Naive B cell (primary cell): ENCODE measurements at regions not wholly inside any gene's neighbourhood (a gene's known extent, or its start where the extent isn't known, plus 50 kb on each side); places are given as distances from the start of the nearest gene placed in this dataset.

Experiments used
- ATAC-seq, 2 donors: fragments of 150-1000 bp; cut with Tn5 transposase; 2 replicates each; pipeline ENCODE4 v1.10.0; 2021; ENCODE audit warnings: low read depth in 2 of 2, mild to moderate bottlenecking in 2 of 2, moderate library complexity in 2 of 2
- DNase-seq: peaks from one replicate; pipeline ENCODE4 v3.0.0; 2022
- H3K27ac Mint-ChIP-seq, 6 donors: one replicate each; pipeline ENCODE4 v1.8.0; 2020 to 2022; ENCODE audit warnings: mild to moderate bottlenecking in 6 of 6, mixed read lengths in 6 of 6, moderate library complexity in 5 of 6, inconsistent platforms in 2 of 6
- H3K27me3 Mint-ChIP-seq, 3 donors: one replicate each; pipeline ENCODE4 v1.8.0; 2021 to 2022; ENCODE audit warnings: mixed read lengths in 3 of 3, mild to moderate bottlenecking in 1 of 3
- H3K36me3 Mint-ChIP-seq, 2 donors: one replicate each; pipeline ENCODE4 v1.8.0; 2020 to 2022; ENCODE audit warnings: mixed read lengths in 2 of 2, inconsistent platforms in 1 of 2, mild to moderate bottlenecking in 1 of 2
- H3K4me1 Mint-ChIP-seq, 3 donors: one replicate each; pipeline ENCODE4 v1.8.0; 2020 to 2022; ENCODE audit warnings: mixed read lengths in 3 of 3, inconsistent platforms in 1 of 3, mild to moderate bottlenecking in 1 of 3, moderate library complexity in 1 of 3
- H3K4me3 Mint-ChIP-seq, 8 donors: one replicate each; pipeline ENCODE4 v1.8.0; 2020 to 2022; ENCODE audit warnings: mild to moderate bottlenecking in 8 of 8, mixed read lengths in 8 of 8, moderate library complexity in 8 of 8, inconsistent platforms in 2 of 8
- H3K9me3 Mint-ChIP-seq, 7 donors: one replicate each; pipeline ENCODE4 v1.8.0; 2020 to 2022; ENCODE audit warnings: mixed read lengths in 7 of 7, mild to moderate bottlenecking in 5 of 7, inconsistent platforms in 2 of 7, moderate library complexity in 1 of 7

- Mint-ChIP-seq H3K4me3 (no peak overlapping the region), H3K27ac (no peak overlapping the region), H3K4me1 (no peaks in the 10 kb centered on the region), H3K36me3 (no peaks in the 10 kb centered on the region), H3K9me3 (peaks cover 0 to 5% (median under 1%) of the 10 kb centered on the region in 7 donors), H3K27me3 (no peaks in the 10 kb centered on the region)
- DNase-seq (no peak), ATAC-seq (no peak)
Measured at GRCh38 chr4:141578451-141578850, 57.9 kb upstream of the IL15 start.

- no peaks in the 10 kb centered on the region for H3K27me3 Mint-ChIP-seq
- DNase-seq (no peak), ATAC-seq (no peak)
- H3K4me1 Mint-ChIP-seq, result no peaks in the 10 kb centered on the region
- H3K4me3 Mint-ChIP-seq, result no peak overlapping the region
- H3K36me3 Mint-ChIP-seq, result no peaks in the 10 kb centered on the region
- H3K9me3 Mint-ChIP-seq, result peaks cover 0 to 25% (median 14%) of the 10 kb centered on the region in 7 donors
- no peak overlapping the region for H3K27ac Mint-ChIP-seq
Measured at GRCh38 chr4:141580523-141580922, 55.9 kb upstream of the IL15 start.
